Neural crest cell (in vitro differentiated cells): ENCODE measurements at regions not wholly inside any gene's neighbourhood (a gene's known extent, or its start where the extent isn't known, plus 50 kb on each side); places are given as distances from the start of the nearest gene placed in this dataset.

Source experiments
- DNase-seq: peaks from one replicate; pipeline ENCODE4 v3.0.0; 2021; ENCODE audit warnings: low read depth, mixed read lengths, low spot score
- H3K27ac Mint-ChIP-seq: one replicate; pipeline ENCODE4 v1.8.0; 2021; ENCODE audit warnings: mild to moderate bottlenecking, mixed read lengths; ENCODE audit not compliant: unreplicated experiment
- H3K27me3 Mint-ChIP-seq: 2 replicates; pipeline ENCODE4 v1.8.0; 2021; ENCODE audit warnings: low read depth, mild to moderate bottlenecking, mixed read lengths
- H3K36me3 Mint-ChIP-seq: 2 replicates; pipeline ENCODE4 v1.8.0; 2021; ENCODE audit warnings: low read depth, mild to moderate bottlenecking, mixed read lengths
- H3K4me1 Mint-ChIP-seq: 2 replicates; pipeline ENCODE4 v1.8.0; 2021; ENCODE audit warnings: mixed read lengths
- H3K4me3 Mint-ChIP-seq: one replicate; pipeline ENCODE4 v1.8.0; 2021; ENCODE audit warnings: mild to moderate bottlenecking, mixed read lengths
- H3K9me3 Mint-ChIP-seq: 2 replicates; pipeline ENCODE4 v1.8.0; 2021; ENCODE audit warnings: mixed read lengths
- CTCF ChIP-seq: fragments of 200-600 bp; sonication (generic); conservative IDR thresholded peaks from 2 replicates; pipeline ENCODE4 v1.5.0; 2021; ENCODE audit warnings: antibody characterized with exemption, mild to moderate bottlenecking

DNA sequence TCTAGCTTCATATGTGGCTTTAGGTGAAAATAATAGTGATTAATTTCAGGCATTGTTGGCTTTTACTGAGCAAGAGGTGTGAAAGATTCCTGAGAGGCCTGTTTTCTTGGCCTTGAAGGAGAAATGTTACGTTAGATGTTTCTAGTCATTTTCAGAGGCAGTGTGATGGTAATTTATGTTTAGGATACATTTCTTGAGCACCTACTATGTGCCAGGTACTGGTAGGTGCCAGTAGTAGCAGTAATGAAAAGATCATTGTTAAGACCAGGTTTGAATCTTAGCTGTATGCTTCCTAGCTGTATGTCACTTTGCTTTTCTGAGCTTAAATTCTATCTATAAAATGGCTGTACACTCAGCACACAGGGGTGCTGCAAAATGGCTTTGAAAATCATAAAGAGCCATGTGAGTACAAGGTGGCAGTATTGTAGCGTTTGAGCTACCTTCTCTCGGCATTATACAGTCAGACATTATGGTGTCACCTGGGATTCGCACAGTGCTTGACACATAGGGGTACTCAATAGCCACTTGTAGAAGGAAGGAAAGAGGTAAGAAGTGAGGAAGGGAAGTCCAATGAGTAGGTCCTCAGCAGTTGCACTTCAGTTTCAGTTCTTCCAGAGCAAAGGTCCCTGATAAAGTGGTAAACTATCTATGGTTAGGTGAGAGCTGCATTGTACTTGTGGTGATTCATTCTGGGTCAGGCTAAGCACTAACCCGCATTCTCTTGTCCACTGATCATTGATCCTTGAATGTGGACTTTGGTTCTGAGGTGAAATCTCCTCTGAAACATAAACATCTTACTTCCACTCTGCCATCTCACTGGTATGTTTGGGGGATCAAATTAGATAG is 166.5 kb upstream of the NR3C1 start:
- no peaks in the 10 kb centered on the region for H3K27me3 Mint-ChIP-seq
- no peaks in the 10 kb centered on the region for H3K9me3 Mint-ChIP-seq
- no peak overlapping the region for H3K4me3 Mint-ChIP-seq
- no peak for DNase-seq
- H3K4me1 Mint-ChIP-seq: no peaks in the 10 kb centered on the region
- H3K36me3 Mint-ChIP-seq: no peaks in the 10 kb centered on the region
- TF ChIP-seq CTCF: no peak
- no peak overlapping the region for H3K27ac Mint-ChIP-seq

GRCh38 chr5:143569213-143569701 is 165.8 kb upstream of the NR3C1 start:
- Mint-ChIP-seq H3K27me3 (no peaks in the 10 kb centered on the region), H3K27ac (no peak overlapping the region), H3K36me3 (no peaks in the 10 kb centered on the region), H3K4me3 (no peak overlapping the region), H3K4me1 (no peaks in the 10 kb centered on the region), H3K9me3 (no peaks in the 10 kb centered on the region)
- TF ChIP-seq CTCF: no peak
- DNase-seq: no peak

DNA sequence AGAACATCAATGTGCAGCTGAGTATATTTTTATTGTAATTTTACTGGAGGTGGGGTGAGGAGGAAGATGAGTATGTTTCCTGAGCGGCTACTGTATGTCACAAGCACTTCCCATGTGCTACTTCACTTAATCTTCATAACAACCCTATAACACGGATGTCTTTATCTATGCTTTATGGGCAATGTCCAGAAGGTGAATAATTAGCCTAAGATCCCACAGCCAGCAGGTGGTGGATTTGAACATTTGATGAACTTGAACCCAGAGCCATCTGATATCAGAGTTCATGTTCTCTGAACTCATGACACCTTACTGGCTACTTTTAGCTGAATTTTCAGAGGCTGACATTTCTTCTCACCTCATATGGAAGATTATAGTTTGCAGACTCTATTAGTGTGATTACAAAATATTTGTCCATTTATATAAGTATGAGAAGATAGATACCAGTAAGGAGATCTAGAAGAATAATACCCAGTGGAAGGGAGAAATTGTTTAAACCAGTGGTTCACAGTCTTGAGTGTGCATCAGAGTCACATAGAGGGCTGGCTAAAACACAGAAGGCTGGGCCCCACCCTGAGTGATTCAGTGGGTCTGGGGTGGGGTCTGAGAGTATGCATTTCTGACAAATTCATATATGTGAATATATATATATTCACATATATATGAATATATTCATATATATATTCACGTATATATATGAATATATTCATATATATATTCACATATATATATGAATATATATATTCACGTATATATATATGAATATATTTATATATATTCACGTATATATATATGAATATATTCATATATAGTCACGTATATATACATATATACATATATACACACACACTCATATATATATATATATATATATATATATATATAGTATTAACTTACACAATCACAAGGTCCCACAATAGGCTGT is 164.4 kb upstream of the NR3C1 start:
- TF ChIP-seq CTCF: no peak
- no peak for DNase-seq
- no peaks in the 10 kb centered on the region for H3K36me3 Mint-ChIP-seq
- no peaks in the 10 kb centered on the region for H3K27me3 Mint-ChIP-seq
- no peaks in the 10 kb centered on the region for H3K9me3 Mint-ChIP-seq
- H3K4me1 Mint-ChIP-seq: no peaks in the 10 kb centered on the region
- H3K27ac Mint-ChIP-seq: no peak overlapping the region
- H3K4me3 Mint-ChIP-seq: no peak overlapping the region

DNA sequence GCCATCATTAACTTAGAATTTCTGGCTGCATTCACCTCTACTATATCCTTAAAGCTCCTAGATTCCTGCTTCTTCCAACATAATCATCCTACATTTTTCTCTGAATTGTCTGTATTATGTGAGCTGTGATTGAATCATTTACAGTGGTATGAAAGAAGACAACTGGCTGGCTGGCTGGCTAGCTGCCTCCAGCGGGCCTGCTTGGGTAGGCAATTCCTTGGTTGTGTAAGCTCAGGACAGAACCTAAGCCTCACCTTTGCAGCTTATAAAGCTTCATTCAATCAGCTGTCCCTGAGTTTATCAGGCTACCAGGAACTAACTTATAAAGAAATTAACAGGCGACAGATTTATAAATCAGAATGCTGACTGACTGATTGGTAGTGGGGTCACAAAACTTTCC is 162.7 kb upstream of the NR3C1 start:
- no peaks in the 10 kb centered on the region for H3K36me3 Mint-ChIP-seq

More for the DNA sequence above, 162.7 kb upstream of the NR3C1 start:
- TF ChIP-seq CTCF: no peak
- H3K27ac Mint-ChIP-seq: no peak overlapping the region
- no peak for DNase-seq
- no peaks in the 10 kb centered on the region for H3K4me1 Mint-ChIP-seq
- H3K27me3 Mint-ChIP-seq: no peaks in the 10 kb centered on the region
- H3K4me3 Mint-ChIP-seq: no peak overlapping the region
- no peaks in the 10 kb centered on the region for H3K9me3 Mint-ChIP-seq
